ENCODE measurements at regions not wholly inside any gene's neighbourhood (a gene's known extent, or its start where the extent isn't known, plus 50 kb on each side); places are given as distances from the start of the nearest gene placed in this dataset.

GRCh38 chr14:81632157-81632556, 98.5 kb upstream of the SEL1L start:
- H3K27me3 ChIP-seq = no peaks in the 10 kb centered on the region
- H3K9ac ChIP-seq (ENCODE audit: low read depth in 2 of 2, low read length in 2 of 2) = no peak overlapping the region
- no peaks in the 10 kb centered on the region for H3K4me1 ChIP-seq
- TF ChIP-seq, protein P1, sequence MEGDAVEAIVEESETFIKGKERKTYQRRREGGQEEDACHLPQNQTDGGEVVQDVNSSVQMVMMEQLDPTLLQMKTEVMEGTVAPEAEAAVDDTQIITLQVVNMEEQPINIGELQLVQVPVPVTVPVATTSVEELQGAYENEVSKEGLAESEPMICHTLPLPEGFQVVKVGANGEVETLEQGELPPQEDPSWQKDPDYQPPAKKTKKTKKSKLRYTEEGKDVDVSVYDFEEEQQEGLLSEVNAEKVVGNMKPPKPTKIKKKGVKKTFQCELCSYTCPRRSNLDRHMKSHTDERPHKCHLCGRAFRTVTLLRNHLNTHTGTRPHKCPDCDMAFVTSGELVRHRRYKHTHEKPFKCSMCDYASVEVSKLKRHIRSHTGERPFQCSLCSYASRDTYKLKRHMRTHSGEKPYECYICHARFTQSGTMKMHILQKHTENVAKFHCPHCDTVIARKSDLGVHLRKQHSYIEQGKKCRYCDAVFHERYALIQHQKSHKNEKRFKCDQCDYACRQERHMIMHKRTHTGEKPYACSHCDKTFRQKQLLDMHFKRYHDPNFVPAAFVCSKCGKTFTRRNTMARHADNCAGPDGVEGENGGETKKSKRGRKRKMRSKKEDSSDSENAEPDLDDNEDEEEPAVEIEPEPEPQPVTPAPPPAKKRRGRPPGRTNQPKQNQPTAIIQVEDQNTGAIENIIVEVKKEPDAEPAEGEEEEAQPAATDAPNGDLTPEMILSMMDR (IDR thresholded peaks at IDR 0.05) = no peak
- no peak overlapping the region for H3K4me3 ChIP-seq
- DNase-seq = no peak
- no peak overlapping the region for H3K27ac ChIP-seq
- intact Hi-C loops (cut with DNase I) = no loop called here
- H3K36me3 ChIP-seq = no peaks in the 10 kb centered on the region
- no peaks in the 10 kb centered on the region for H3K9me3 ChIP-seq

GRCh38 chr14:81633496-81633895, 99.8 kb upstream of the SEL1L start:
- Histone ChIP-seq H3K9ac (ENCODE audit: low read depth in 2 of 2, low read length in 2 of 2) (no peak overlapping the region), H3K27ac (no peak overlapping the region), H3K9me3 (no peaks in the 10 kb centered on the region), H3K36me3 (no peaks in the 10 kb centered on the region), H3K4me3 (no peak overlapping the region), H3K27me3 (no peaks in the 10 kb centered on the region), H3K4me1 (no peaks in the 10 kb centered on the region)
- intact Hi-C loops (cut with DNase I) = no loop called here
- TF ChIP-seq, protein P1 (IDR thresholded peaks at IDR 0.05) = no peak
- DNase-seq = no peak

- Histone ChIP-seq H3K4me1 (no peaks in the 10 kb centered on the region), H3K9ac (ENCODE audit: low read depth in 2 of 2, low read length in 2 of 2) (no peak overlapping the region), H3K27me3 (no peaks in the 10 kb centered on the region), H3K4me3 (no peak overlapping the region), H3K9me3 (no peaks in the 10 kb centered on the region), H3K27ac (no peak overlapping the region), H3K36me3 (no peaks in the 10 kb centered on the region)
- TF ChIP-seq, protein P1 (IDR thresholded peaks at IDR 0.05) = no peak
- DNase-seq = no peak
- intact Hi-C loops (cut with DNase I) = no loop called here
Measured at GRCh38 chr14:81637639-81638038, 104.0 kb upstream of the SEL1L start.

DNA sequence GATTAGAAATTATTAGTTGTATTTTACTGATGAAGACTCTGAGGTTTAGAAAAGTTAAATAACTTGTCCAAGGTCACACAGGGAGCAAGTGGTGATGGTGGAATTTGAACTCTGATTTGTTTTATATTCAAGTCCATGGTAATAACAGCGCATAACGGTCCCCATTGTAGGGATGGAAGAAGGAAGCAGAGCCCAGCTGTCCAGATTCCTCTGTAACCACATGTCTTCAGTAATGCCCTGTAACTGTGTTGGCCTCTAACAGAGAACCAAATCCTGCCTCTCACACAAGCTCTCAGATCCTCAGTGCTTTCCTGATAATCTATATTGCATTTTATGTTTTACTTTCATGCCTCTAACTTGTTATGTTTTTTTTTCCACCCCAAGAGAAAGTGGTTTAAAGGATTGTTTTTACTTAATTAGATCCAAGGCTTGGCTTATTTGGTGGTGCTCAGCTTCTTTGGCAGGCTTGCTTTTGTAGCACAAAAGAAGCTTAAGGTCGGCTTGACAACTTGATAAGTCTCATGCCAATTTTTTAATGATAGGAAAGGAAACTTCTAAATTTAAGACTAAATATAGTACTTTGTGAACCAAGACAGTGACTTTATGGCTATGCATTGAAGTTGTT, 105.1 kb upstream of the SEL1L start:
- TF ChIP-seq, protein P1 (IDR thresholded peaks at IDR 0.05) = no peak

DNA sequence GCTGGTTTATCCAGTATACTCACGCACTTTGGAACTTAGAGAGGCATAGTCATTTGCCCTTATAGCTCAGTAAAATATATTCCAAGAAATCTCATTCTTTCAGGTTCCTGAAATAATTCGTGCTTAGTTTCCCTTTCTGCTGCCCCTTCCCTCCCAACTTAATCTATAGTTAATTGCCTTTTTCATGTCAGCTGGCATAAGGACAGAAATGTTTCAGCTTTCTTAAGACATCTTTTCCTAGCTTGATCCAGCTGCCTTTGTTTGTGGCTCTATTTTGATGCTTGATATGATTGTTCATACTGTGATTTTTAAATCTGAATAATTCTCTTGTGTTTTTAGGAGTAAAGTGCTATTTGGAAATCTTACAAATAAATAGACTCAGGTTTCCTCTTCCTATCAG, 120.0 kb upstream of the SEL1L start:
- TF ChIP-seq, protein P1 (IDR thresholded peaks at IDR 0.05) = no peak
- Histone ChIP-seq H3K9me3 (no peaks in the 10 kb centered on the region), H3K4me1 (no peaks in the 10 kb centered on the region), H3K36me3 (no peaks in the 10 kb centered on the region), H3K9ac (ENCODE audit: low read depth in 2 of 2, low read length in 2 of 2) (no peak overlapping the region), H3K27me3 (no peaks in the 10 kb centered on the region), H3K4me3 (no peak overlapping the region), H3K27ac (no peak overlapping the region)
- intact Hi-C loops (cut with DNase I) = no loop called here
- no peak for DNase-seq

More for the DNA sequence above, 105.1 kb upstream of the SEL1L start:
- H3K27me3 ChIP-seq = no peaks in the 10 kb centered on the region
- H3K9me3 ChIP-seq = no peaks in the 10 kb centered on the region
- intact Hi-C loops (cut with DNase I) = no loop called here
- no peak overlapping the region for H3K27ac ChIP-seq
- H3K4me3 ChIP-seq = no peak overlapping the region
- H3K4me1 ChIP-seq = no peaks in the 10 kb centered on the region
- DNase-seq = no peak
- H3K9ac ChIP-seq (ENCODE audit: low read depth in 2 of 2, low read length in 2 of 2) = no peak overlapping the region
- no peaks in the 10 kb centered on the region for H3K36me3 ChIP-seq
